ENCODE measurements at regions not wholly inside any gene's neighbourhood (a gene's known extent, or its start where the extent isn't known, plus 50 kb on each side); places are given as distances from the start of the nearest gene placed in this dataset.

DNA sequence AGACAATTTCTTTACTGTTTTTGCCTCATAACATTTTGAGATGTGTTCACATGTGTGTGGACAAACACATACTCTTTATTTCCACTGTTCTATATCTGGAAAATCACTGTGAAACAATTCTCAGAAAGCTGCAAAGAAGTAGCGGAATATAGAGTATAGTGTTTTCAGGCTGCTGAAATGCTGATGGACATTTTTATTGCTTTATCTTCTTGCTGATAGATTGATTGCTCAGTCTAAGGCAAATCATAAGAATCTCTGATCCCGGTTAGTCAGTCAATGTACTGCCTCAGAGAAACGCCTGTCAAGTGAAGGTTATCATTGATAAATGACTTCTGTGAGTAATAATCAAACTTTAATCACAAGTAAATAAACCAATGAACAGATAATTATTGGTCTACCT, 364.9 kb upstream of the CTNND2 start:
- no peak for ATAC-seq
- TF ChIP-seq ZFP30 (CRISPR knock-in tag; IDR thresholded peaks at IDR 0.05): no peak
- TF ChIP-seq SNAI2 (CRISPR knock-in tag; IDR thresholded peaks at IDR 0.05): no peak
- TF ChIP-seq ZFP3 (CRISPR knock-in tag; IDR thresholded peaks at IDR 0.05): no peak
- TF ChIP-seq ZC3H10 (CRISPR knock-in tag; IDR thresholded peaks at IDR 0.05): no peak
- no peak for TF ChIP-seq TOX (CRISPR knock-in tag; IDR thresholded peaks at IDR 0.05; ENCODE audit: borderline replicate concordance)
- TF ChIP-seq, protein P1, sequence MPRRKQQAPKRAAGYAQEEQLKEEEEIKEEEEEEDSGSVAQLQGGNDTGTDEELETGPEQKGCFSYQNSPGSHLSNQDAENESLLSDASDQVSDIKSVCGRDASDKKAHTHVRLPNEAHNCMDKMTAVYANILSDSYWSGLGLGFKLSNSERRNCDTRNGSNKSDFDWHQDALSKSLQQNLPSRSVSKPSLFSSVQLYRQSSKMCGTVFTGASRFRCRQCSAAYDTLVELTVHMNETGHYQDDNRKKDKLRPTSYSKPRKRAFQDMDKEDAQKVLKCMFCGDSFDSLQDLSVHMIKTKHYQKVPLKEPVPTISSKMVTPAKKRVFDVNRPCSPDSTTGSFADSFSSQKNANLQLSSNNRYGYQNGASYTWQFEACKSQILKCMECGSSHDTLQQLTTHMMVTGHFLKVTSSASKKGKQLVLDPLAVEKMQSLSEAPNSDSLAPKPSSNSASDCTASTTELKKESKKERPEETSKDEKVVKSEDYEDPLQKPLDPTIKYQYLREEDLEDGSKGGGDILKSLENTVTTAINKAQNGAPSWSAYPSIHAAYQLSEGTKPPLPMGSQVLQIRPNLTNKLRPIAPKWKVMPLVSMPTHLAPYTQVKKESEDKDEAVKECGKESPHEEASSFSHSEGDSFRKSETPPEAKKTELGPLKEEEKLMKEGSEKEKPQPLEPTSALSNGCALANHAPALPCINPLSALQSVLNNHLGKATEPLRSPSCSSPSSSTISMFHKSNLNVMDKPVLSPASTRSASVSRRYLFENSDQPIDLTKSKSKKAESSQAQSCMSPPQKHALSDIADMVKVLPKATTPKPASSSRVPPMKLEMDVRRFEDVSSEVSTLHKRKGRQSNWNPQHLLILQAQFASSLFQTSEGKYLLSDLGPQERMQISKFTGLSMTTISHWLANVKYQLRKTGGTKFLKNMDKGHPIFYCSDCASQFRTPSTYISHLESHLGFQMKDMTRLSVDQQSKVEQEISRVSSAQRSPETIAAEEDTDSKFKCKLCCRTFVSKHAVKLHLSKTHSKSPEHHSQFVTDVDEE (CRISPR knock-in tag; IDR thresholded peaks at IDR 0.05): no peak
- TF ChIP-seq, protein P2, sequence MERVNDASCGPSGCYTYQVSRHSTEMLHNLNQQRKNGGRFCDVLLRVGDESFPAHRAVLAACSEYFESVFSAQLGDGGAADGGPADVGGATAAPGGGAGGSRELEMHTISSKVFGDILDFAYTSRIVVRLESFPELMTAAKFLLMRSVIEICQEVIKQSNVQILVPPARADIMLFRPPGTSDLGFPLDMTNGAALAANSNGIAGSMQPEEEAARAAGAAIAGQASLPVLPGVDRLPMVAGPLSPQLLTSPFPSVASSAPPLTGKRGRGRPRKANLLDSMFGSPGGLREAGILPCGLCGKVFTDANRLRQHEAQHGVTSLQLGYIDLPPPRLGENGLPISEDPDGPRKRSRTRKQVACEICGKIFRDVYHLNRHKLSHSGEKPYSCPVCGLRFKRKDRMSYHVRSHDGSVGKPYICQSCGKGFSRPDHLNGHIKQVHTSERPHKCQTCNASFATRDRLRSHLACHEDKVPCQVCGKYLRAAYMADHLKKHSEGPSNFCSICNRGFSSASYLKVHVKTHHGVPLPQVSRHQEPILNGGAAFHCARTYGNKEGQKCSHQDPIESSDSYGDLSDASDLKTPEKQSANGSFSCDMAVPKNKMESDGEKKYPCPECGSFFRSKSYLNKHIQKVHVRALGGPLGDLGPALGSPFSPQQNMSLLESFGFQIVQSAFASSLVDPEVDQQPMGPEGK (CRISPR knock-in tag; IDR thresholded peaks at IDR 0.05; ENCODE audit: borderline replicate concordance): no peak

DNA sequence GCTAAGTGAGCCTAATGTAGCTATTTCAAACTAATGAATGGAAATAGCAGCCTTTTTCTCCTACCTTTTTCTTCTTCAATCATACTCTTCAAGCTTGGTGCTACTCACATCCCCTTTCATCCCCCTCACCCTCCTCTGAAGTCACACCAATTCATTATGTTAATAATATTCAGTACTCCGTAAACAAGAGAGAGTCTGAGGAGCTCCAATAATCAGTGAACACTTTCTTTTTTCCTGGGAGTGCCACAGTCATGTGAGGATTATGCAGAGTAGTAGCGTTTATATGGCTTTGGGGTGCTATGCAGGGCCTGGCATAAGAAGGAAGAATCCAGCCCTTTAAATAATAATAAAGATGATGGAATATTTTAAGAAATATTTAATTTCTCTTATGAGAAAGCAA, 354.3 kb upstream of the CTNND2 start:
- no peak for TF ChIP-seq BACH2 (CRISPR knock-in tag; IDR thresholded peaks at IDR 0.05; ENCODE audit: borderline replicate concordance)
- no peak for TF ChIP-seq GLIS3 (CRISPR knock-in tag; IDR thresholded peaks at IDR 0.05)
- TF ChIP-seq OSR1 (CRISPR knock-in tag; IDR thresholded peaks at IDR 0.05): no peak
- TF ChIP-seq RARB (CRISPR knock-in tag; IDR thresholded peaks at IDR 0.05): no peak
- no peak for TF ChIP-seq TCF4 (CRISPR knock-in tag; IDR thresholded peaks at IDR 0.05; ENCODE audit: borderline replicate concordance)
- TF ChIP-seq, protein P3, sequence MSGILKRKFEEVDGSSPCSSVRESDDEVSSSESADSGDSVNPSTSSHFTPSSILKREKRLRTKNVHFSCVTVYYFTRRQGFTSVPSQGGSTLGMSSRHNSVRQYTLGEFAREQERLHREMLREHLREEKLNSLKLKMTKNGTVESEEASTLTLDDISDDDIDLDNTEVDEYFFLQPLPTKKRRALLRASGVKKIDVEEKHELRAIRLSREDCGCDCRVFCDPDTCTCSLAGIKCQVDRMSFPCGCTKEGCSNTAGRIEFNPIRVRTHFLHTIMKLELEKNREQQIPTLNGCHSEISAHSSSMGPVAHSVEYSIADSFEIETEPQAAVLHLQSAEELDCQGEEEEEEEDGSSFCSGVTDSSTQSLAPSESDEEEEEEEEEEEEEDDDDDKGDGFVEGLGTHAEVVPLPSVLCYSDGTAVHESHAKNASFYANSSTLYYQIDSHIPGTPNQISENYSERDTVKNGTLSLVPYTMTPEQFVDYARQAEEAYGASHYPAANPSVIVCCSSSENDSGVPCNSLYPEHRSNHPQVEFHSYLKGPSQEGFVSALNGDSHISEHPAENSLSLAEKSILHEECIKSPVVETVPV (CRISPR knock-in tag; IDR thresholded peaks at IDR 0.05): no peak
- TF ChIP-seq CSDC2 (CRISPR knock-in tag; IDR thresholded peaks at IDR 0.05): no peak
- TF ChIP-seq PPARA (CRISPR knock-in tag; IDR thresholded peaks at IDR 0.05; ENCODE audit: borderline replicate concordance): no peak
- no peak for ATAC-seq

DNA sequence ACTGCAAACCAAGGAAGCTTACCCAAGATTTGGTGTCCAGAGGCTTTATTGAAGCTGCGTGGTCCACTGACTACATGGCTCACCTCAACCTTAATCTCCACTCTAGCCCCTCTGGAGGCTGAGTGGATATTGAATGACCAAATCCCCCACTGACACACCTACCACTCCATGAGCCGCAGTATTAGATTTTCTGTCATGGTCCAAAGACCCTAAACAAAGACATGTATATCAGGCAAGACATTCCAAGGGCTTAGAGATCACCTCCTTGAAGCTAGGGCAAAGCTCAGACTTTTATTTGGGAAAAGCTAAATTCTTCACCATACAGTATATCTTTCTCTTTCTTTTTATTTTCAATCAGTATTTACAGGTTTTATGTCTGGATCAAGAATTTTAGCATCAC, 346.2 kb upstream of the CTNND2 start:
- ATAC-seq: no peak
- no peak for TF ChIP-seq PPARA (CRISPR knock-in tag; IDR thresholded peaks at IDR 0.05; ENCODE audit: borderline replicate concordance)
- TF ChIP-seq, protein P4, sequence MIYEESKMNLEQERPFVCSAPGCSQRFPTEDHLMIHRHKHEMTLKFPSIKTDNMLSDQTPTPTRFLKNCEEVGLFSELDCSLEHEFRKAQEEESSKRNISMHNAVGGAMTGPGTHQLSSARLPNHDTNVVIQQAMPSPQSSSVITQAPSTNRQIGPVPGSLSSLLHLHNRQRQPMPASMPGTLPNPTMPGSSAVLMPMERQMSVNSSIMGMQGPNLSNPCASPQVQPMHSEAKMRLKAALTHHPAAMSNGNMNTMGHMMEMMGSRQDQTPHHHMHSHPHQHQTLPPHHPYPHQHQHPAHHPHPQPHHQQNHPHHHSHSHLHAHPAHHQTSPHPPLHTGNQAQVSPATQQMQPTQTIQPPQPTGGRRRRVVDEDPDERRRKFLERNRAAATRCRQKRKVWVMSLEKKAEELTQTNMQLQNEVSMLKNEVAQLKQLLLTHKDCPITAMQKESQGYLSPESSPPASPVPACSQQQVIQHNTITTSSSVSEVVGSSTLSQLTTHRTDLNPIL (CRISPR knock-in tag; IDR thresholded peaks at IDR 0.05; ENCODE audit: low read depth): no peak
- no peak for TF ChIP-seq OSR1 (CRISPR knock-in tag; IDR thresholded peaks at IDR 0.05)

DNA sequence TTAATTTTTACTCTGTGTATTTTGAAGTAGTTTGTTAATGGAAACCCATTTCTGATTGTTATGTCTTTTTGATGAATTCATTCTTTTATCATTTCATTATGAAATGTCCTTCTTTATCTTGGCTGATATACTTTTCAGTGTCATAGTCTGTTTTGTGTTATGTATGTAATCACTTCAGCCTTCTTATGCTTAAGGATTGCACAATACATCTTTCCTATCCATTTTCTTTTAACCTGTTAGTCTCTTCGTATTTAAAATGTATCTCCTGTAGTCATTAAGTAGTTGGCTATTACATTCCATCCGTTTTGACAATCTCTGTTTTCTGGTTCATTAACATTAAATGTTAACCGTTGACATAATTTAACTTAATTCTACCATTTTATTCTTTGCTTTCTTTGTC, 344.6 kb upstream of the CTNND2 start:
- ATAC-seq: no peak
- TF ChIP-seq TCF4 (CRISPR knock-in tag; IDR thresholded peaks at IDR 0.05; ENCODE audit: borderline replicate concordance) (no peak), GLIS3 (CRISPR knock-in tag; IDR thresholded peaks at IDR 0.05) (no peak), ZNF565 (CRISPR knock-in tag; conservative IDR thresholded peaks at IDR 0.05; ENCODE audit: low read depth) (no peak), SNAI2 (CRISPR knock-in tag; IDR thresholded peaks at IDR 0.05) (no peak), ZNF70 (CRISPR knock-in tag; IDR thresholded peaks at IDR 0.05) (no peak), ZFP30 (CRISPR knock-in tag; IDR thresholded peaks at IDR 0.05) (no peak), RARB (CRISPR knock-in tag; IDR thresholded peaks at IDR 0.05) (no peak), ESRRG (CRISPR knock-in tag; IDR thresholded peaks at IDR 0.05) (no peak), ZNF8 (CRISPR knock-in tag; IDR thresholded peaks at IDR 0.05) (no peak), ZC3H10 (CRISPR knock-in tag; IDR thresholded peaks at IDR 0.05) (no peak), TOX (CRISPR knock-in tag; IDR thresholded peaks at IDR 0.05; ENCODE audit: borderline replicate concordance) (no peak), CSDC2 (CRISPR knock-in tag; IDR thresholded peaks at IDR 0.05) (no peak), ISL1 (CRISPR knock-in tag; IDR thresholded peaks at IDR 0.05) (no peak), PPARA (CRISPR knock-in tag; IDR thresholded peaks at IDR 0.05; ENCODE audit: borderline replicate concordance) (no peak)
- TF ChIP-seq, protein P5, sequence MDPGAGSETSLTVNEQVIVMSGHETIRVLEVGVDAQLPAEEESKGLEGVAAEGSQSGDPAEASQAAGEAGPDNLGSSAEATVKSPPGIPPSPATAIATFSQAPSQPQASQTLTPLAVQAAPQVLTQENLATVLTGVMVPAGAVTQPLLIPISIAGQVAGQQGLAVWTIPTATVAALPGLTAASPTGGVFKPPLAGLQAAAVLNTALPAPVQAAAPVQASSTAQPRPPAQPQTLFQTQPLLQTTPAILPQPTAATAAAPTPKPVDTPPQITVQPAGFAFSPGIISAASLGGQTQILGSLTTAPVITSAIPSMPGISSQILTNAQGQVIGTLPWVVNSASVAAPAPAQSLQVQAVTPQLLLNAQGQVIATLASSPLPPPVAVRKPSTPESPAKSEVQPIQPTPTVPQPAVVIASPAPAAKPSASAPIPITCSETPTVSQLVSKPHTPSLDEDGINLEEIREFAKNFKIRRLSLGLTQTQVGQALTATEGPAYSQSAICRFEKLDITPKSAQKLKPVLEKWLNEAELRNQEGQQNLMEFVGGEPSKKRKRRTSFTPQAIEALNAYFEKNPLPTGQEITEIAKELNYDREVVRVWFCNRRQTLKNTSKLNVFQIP (CRISPR knock-in tag; IDR thresholded peaks at IDR 0.05; ENCODE audit: borderline replicate concordance, low read depth): no peak
- TF ChIP-seq, protein P4 (CRISPR knock-in tag; IDR thresholded peaks at IDR 0.05; ENCODE audit: low read depth): no peak
- TF ChIP-seq, protein P2 (CRISPR knock-in tag; IDR thresholded peaks at IDR 0.05; ENCODE audit: borderline replicate concordance): no peak
- TF ChIP-seq, protein P3 (CRISPR knock-in tag; IDR thresholded peaks at IDR 0.05): no peak

All from SK-N-SH treated with all-trans-retinoic acid at 6 μM for 48 hours (cell line).